Activated CD4-positive, CD25-positive, alpha-beta regulatory T cell treated with anti-CD3 and anti-CD28 coated beads, Interleukin-2, amount 50 U/mL, for 24 hours (primary cell): ENCODE measurements at regions not wholly inside any gene's neighbourhood (a gene's known extent, or its start where the extent isn't known, plus 50 kb on each side); places are given as distances from the start of the nearest gene placed in this dataset.

Experiments
- ATAC-seq, 2 donors: fragments of 150-1000 bp; cut with Tn5 transposase; one replicate each; pipeline ENCODE4 v1.10.0; 2021; ENCODE audit warnings: mild to moderate bottlenecking in 1 of 2, moderate library complexity in 1 of 2

DNA sequence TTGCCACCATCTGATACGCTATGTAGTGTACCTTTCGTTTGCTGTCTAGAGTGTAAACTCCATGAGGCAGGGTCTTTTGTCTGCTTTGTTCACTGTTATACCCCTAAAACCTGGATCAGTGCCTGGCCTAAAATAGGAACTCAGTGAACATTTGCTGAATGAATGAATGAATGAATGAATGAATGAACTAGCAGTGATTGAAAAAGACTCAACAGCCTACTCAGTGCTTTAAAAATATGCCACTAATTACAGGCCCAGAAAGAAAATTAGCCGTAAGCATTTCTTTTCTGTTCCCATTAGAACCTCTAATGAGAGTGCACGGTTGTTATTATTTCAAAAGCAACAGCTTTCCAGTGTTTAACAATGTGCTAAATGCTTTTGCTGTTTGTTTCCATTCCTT, 69.3 kb upstream of the SYT6 start:
- ATAC-seq = no peak

- ATAC-seq = no peak
Measured at GRCh38 chr1:114219172-114219868, 65.7 kb upstream of the SYT6 start.

GRCh38 chr1:114218361-114219171, 64.9 kb upstream of the SYT6 start:
- no peak for ATAC-seq

- no peak for ATAC-seq
Measured at GRCh38 chr1:114216431-114217173, 62.9 kb upstream of the SYT6 start.

DNA sequence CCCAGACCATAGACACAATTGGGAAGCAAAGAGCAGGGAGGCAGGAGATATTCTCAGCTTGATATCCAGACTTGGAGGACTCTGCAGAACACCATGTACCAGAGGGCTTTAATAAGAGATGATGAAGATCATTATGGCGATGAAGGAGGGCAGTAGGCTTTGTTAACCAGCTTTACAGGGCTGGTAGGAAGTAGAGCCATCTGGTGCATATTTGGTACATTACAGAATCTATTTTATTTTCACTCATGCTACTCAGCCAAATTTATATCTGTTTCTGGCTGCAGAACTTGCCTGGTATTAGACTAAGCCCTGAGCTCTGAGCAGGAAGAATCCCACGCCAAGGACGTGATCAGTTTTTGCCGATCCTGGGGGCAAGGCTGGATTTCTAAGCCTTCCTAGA, 61.8 kb upstream of the SYT6 start:
- ATAC-seq = no peak

DNA sequence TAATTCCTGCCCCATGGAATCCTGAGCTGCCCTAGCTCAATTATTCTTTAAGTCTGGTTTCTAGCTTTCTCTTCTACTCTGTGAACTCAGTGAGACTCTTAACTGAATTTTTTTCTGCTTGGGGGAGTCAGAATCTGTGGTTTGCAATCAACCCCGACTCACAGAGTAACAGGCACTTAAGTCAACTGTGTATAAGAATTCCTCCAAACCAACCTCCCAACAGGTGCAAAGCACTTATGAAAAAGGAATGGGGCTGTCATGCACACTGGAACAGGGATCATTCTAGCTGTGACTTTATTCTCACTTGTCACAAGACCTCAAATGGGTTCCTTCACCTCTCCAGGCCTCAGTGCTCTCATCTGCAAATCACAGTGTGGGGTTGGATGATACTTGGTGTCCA, 60.3 kb upstream of the SYT6 start:
- no peak for ATAC-seq

GRCh38 chr1:114209971-114210370, 56.3 kb upstream of the SYT6 start:
- no peak for ATAC-seq

DNA sequence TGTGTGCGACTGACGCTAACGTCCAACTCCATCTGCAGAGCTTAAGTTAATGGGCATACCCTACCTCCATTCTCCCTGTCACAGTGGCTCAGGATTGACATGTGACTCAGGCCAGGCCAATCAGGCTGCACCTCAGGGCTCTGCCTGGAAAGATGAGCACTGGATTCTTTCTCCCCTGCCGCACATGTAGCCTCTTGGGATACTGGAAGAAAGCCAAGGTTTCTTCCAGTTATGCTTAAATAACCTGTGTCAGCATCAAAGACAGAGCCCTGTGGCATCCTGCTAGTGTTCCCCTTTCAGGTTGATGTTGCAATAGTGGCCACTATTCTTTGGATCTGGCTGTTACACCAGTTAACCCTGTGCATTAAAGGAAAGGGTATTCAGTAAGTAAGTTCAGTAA, 55.0 kb upstream of the SYT6 start:
- ATAC-seq = no peak

- no peak for ATAC-seq
Measured at GRCh38 chr1:114208106-114208505, 54.4 kb upstream of the SYT6 start.

DNA sequence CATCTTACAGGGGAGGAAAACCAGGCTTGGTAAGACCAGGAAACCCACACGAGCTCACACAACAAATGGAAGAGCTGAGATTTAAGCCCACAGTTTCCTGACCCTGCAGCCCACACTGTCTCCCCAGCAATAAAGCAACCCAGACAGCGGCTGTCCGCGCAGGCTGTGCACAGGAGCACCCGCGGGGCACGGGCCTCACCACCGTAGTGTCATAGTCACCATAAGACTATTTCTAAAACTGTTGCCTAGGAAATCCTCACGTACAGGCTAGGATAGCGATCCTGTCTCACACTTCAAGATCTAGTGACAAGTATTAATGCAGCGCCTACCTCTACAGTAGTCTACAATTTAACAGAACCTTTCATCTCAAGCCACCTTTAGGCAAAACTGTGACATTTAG, 54.0 kb upstream of the SYT6 start:
- ATAC-seq = no peak

DNA sequence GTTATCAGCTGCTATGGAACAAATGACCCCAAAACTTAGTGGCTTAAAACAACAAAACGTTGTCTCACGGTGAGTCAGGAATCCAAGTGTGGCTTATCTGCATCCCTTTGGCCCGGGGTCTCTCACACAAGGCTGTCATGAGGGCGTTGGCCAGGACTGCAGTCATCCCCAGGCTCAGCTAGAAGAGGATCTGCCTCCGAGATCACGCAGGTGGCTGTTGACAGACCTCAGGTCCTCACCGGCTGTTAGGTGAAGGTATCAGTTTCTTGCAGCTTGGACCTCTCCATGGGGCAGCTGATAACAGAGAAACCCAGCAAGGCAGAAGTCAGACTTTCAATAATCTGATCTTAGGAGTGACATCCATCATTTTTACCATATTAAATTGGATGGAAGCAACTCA, 52.7 kb upstream of the SYT6 start:
- no peak for ATAC-seq

DNA sequence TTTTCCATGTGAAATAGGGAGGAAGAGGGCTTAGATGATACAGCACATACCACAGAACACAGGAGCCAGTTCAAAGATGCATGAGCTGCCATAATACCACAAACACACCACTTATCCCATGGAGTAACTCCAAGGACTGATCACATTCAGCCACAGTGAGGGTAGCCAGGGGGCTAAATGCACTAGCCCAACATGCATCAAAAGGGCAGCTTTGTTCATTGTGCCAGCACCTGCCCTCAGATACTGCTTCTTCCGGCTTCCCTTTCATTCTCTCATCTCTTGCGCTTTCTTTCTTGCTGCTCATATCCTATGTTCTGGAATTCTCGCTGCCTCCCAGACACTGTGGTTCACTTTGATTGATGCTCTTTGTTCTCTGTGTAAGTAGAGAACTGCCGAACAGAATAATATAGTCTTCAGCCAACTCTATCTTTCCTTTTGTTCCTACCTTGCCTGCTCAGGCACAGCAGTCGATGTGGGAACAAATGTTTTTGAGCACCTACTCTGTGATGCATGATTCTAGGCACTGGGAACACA, 50.0 kb upstream of the SYT6 start:
- ATAC-seq = no peak
